GM19372 (cell line): ENCODE measurements at regions not wholly inside any gene's neighbourhood (a gene's known extent, or its start where the extent isn't known, plus 50 kb on each side); places are given as distances from the start of the nearest gene placed in this dataset.
"Not testable (repeated sequence)": the region's sequence is repeated elsewhere in the genome, so short reads cannot be mapped to it uniquely, and the experiment has no call there.

ENCODE experiments used
- ATAC-seq: cut with Tn5 transposase; IDR thresholded peaks from one replicate; pipeline ENCODE4 v1.9.1; 2021; ENCODE audit warnings: mild to moderate bottlenecking, low read depth, moderate library complexity; ENCODE audit not compliant: unreplicated experiment

DNA sequence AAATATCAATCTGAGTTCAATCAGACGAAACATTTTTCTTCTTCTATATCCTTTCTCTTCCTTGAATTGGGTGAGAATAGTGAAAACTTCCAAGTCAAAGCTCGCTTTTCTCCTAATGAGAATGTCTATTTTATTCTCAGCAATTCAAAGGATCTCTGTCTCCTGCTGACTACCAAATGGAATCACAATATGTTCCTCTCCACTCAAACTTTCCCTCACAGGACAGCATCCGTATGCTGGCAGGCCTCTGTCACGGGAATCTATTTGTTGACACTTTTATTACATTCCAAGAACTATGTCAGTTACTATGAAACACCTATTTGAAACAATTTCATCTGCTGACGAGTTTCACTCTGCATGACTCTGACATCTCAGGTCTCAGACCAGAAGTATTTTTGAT, 1196.6 kb downstream of the CDH11 start:
- no peak for ATAC-seq

DNA sequence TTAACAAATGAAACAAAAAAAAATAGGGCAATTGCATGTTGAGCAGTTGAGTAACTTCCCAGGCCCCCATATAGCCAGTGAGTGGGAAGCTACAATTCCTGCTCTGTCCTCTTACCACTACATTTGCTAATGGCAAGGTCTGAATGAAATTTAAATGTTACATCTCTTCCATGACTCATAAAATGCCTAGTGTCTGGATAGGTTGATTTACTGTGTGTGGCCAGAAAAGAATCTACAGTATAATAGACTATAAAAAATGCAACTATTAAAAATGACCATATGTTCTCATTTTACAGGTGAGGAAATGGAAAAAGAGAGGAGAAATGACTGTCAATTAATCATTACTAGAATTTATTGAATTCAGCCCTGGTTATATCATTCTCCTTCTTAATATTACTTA, 1199.3 kb downstream of the CDH11 start:
- no peak for ATAC-seq

GRCh38 chr16:63921737-63922295, 1200.0 kb downstream of the CDH11 start:
- ATAC-seq = no peak

- ATAC-seq = no peak
These were observed 1208.6 kb downstream of the CDH11 start for GRCh38 chr16:63913290-63913689.

DNA sequence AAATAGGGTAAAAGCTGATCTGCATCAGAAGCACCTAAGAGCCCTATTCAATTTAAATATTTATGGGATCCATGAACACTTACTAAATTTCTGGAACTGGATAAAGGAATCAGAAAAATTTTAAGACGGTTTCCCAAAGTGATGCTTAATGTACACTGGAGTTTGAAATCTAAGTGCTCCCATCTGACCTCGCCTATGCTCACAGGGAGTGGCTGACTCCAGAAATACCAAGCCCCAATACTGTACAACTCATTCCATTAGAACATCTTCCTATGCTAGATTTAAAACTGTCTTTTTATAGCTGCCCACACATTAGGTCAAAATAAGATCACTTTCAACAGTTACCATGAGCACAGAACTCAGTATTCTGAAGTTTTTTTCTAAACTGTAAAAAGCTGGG, 1214.6 kb downstream of the CDH11 start:
- no peak for ATAC-seq

GRCh38 chr16:63904930-63905329, 1216.9 kb downstream of the CDH11 start:
- ATAC-seq = no peak

DNA sequence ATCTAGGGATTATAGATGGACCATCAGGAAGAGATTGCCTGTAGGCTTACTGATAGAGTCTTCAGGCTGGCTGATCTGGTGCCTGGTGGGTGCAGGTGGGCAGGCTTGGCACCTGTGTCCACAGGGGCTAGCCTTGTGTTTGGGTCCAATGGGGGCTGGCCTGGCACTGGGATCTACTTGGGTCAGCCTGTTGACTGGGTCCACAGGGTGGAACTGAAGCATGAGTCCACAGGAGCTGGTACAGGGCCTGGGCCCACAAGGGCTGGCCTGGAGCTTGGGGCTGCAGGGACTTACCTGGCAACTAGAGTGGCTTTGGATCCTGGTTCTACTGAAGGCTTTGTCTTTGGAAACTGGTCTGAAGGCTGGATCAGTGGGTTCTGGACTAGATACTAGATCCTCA, 1217.7 kb downstream of the CDH11 start:
- no peak for ATAC-seq

GRCh38 chr16:63896383-63897109, 1225.3 kb downstream of the CDH11 start:
- no peak for ATAC-seq

GRCh38 chr16:63890723-63891122, 1231.1 kb downstream of the CDH11 start:
- no peak for ATAC-seq

- ATAC-seq = no peak
These were observed 1231.8 kb downstream of the CDH11 start for GRCh38 chr16:63890081-63890480.

GRCh38 chr16:63883091-63883490, 1238.8 kb downstream of the CDH11 start:
- no peak for ATAC-seq

- no peak for ATAC-seq
These were observed 1239.3 kb downstream of the CDH11 start for GRCh38 chr16:63882576-63882975.

GRCh38 chr16:63880948-63881347, 1240.9 kb downstream of the CDH11 start:
- no peak for ATAC-seq

DNA sequence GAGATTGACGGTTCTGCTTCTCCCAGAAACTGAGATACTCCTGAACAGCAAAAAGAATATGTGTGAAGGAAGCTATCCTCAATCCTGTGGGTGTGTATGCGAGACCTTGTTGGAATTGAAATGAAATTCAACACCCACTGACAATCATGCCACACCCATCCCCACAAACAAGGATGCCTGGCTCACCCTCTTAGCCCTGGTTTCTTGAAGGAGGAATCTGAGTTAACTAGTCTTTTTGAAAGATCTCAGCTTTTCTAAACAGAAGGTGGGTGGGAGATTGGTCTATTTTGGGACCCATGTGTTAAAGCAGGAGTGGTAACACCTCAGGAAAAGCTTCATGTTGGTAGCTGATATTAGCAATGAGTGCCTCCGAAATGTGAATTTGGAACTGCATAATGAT, 1244.5 kb downstream of the CDH11 start:
- ATAC-seq = no peak

- no peak for ATAC-seq
These were observed 1245.8 kb downstream of the CDH11 start for GRCh38 chr16:63876103-63876502.

- not testable (repeated sequence) for ATAC-seq
These were observed 1261.2 kb downstream of the CDH11 start for GRCh38 chr16:63860700-63861099.

DNA sequence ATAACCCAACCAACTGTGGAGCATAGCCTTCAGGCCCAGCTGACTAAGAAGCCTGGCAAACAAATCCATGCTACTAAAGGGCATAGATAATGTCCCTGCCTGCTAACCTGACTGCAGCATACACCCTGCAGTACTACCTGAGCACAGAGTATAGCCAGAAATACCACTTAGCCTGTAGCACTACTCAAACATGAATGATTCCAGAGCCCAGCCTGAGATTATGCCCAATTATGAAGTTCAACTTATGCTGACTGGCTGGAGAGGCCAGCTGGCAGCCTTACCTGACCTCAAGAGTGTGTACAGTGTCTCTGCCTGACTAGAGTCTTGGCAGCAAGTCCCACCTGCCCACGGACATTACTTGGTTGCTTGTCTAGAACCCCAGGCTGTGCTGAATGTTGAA, 1265.3 kb downstream of the CDH11 start:
- ATAC-seq = no peak

DNA sequence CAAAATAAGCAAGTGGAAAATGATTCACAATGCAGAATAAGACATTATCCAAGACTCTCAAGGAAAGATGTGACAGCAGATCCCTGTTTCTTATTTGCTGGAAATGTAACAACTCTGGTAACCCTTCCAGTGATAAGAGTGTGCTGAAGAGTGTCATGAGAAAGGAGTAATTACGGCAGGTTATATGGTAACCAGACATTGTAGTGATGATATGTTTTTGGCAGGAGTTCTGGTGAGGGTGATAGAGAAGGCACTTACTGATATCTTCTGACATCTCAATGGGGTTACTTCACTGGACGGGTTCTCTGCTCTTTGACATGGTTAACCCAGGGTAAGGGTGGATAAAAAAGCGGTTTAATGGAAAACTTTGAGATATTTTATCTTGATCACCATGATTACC, 1270.9 kb downstream of the CDH11 start:
- ATAC-seq = no peak

DNA sequence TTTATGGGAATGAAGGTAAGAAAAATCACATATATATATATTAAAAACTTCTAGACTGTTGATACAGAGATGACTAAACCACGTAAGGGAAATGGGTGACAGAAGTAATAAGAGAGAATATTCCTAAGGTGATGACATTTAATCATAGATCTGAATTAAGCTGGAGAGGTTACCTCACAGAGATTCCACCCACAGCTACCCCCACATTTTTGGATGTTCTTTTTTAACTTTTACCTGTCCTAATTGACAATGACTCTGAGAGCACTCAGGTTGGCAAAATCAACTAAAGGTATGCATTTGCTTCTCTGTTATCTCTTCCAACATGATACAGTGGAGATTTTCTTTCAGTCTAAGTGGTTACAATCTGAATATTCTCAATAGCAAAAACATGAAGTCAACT, 1280.6 kb downstream of the CDH11 start:
- ATAC-seq = no peak

- ATAC-seq = no peak
These were observed 1291.8 kb downstream of the CDH11 start for GRCh38 chr16:63830061-63830460.

- no peak for ATAC-seq
These were observed 1299.0 kb downstream of the CDH11 start for GRCh38 chr16:63822818-63823217.

- no peak for ATAC-seq
These were observed 1305.6 kb downstream of the CDH11 start for GRCh38 chr16:63816276-63816675.
